ENCODE measurements at regions not wholly inside any gene's neighbourhood (a gene's known extent, or its start where the extent isn't known, plus 50 kb on each side); places are given as distances from the start of the nearest gene placed in this dataset.
"Not testable (repeated sequence)": the region's sequence is repeated elsewhere in the genome, so short reads cannot be mapped to it uniquely, and the experiment has no call there.

- DNase-seq (ENCODE audit: low spot score): no peak
Observed at GRCh38 chr3:170651260-170651845, 65.5 kb upstream of the SLC7A14 start.

GRCh38 chr3:170650557-170650956 is 64.7 kb upstream of the SLC7A14 start:
- not testable (repeated sequence) for DNase-seq (ENCODE audit: low spot score)

GRCh38 chr3:170644711-170645110 is 58.8 kb upstream of the SLC7A14 start:
- peak; percentile 32 for DNase-seq (ENCODE audit: low spot score)

GRCh38 chr3:170643831-170644230 is 58.0 kb upstream of the SLC7A14 start:
- DNase-seq (ENCODE audit: low spot score): no peak

- DNase-seq (ENCODE audit: low spot score): no peak
Observed at GRCh38 chr3:170642882-170643601, 57.2 kb upstream of the SLC7A14 start.

GRCh38 chr3:170641510-170642236 is 55.8 kb upstream of the SLC7A14 start:
- peak; percentile 59 for DNase-seq (ENCODE audit: low spot score)

GRCh38 chr3:170640737-170641171 is 54.9 kb upstream of the SLC7A14 start:
- no peak for DNase-seq (ENCODE audit: low spot score)

GRCh38 chr3:170638988-170639387 is 53.1 kb upstream of the SLC7A14 start:
- DNase-seq (ENCODE audit: low spot score): no peak

GRCh38 chr3:170637306-170637705 is 51.4 kb upstream of the SLC7A14 start:
- DNase-seq (ENCODE audit: low spot score): no peak

- DNase-seq (ENCODE audit: low spot score): no peak
Observed at GRCh38 chr3:170636400-170636973, 50.6 kb upstream of the SLC7A14 start.
